ENCODE measurements at regions not wholly inside any gene's neighbourhood (a gene's known extent, or its start where the extent isn't known, plus 50 kb on each side); places are given as distances from the start of the nearest gene placed in this dataset.
A peak's percentile ranks its signal among the peaks of the same experiment; 100 is the strongest.

- no peak for DNase-seq
Measured at GRCh38 chr22:27262361-27262760, 539.2 kb downstream of the MN1 start.

DNA sequence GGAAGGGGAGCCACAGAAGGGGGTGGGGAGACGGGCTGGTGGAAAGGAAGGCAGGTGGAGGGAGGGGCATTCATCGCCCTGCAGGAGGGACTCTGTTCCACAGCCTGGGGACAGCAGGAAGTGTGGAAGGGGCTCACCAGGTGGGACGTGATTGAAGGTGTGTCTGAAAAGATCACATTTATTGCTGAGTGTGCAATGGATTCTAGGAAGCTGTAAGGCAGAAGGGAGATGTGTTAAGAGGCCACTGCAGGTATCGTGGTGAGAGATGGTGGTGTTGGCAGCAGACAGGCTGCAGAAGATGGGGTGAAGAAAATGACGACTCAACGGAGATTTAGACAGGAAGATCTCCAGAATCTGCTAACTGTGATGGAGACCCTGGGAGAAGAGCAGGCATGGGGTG lies 537.4 kb downstream of the MN1 start:
- no peak for DNase-seq

GRCh38 chr22:27267145-27267544 lies 534.4 kb downstream of the MN1 start:
- no peak for DNase-seq

GRCh38 chr22:27269751-27270543 lies 531.6 kb downstream of the MN1 start:
- no peak for DNase-seq

- no peak for DNase-seq
Measured at GRCh38 chr22:27270818-27271510, 530.6 kb downstream of the MN1 start.

DNA sequence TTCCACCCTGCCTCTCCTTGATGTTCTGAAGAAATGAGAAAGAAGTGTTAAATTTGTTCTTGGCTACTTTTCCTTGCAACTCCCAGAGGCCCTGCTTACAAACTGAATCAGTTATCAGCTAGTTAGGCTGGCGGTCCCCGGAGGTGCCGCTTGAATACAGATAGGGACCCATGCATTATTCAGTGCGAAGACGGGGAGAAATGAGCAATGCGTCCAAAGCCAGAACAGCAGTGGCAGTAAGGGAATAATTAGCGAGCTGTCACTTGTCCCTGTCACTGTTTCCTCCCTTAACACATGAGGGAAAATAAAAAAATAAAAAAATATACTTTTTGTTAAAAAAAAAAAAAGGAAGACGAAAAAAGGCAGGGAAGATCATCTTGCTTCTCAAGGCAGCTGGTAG lies 528.1 kb downstream of the MN1 start:
- DNase-seq, result no peak

DNA sequence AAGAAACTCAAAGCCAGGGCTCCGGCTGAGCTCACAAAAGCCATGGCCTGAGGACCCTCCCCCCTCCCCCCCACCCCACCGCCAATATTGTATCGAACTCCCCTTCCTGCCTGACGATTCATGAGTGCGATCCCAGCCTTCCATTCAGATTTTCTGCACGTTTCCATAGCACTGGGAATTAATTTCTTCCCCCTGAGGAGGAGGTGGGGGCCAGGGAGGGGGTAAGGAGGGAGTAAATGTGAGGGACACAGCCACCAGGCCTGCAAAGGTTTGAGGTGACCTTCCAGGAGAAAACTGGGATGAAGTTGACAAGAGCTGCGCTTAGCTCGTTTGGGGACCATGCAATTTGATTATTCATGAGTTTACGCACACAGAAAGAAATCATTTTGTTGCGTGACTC lies 527.7 kb downstream of the MN1 start:
- DNase-seq, result no peak

GRCh38 chr22:27274770-27275449 lies 526.6 kb downstream of the MN1 start:
- no peak for DNase-seq

GRCh38 chr22:27278946-27279345 lies 522.6 kb downstream of the MN1 start:
- no peak for DNase-seq

DNA sequence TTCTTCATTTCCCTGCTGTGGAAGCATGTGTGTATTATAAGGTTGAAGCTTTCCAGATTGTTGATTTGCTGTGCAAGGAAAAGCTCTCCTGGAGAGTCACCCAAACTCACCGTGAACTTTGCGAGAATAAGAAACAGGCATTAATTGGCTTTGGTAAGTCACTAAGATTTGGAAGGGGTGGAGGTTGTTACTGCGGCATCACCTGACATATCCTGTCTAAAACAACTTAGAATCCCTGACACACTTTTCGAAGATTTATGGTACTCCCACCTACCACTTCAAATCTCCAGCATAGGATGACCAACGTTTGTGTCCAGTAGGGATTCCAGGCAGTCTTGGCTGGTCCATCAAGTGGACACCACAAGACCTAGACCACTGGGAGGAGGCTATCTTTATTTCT lies 518.3 kb downstream of the MN1 start:
- no peak for DNase-seq

DNA sequence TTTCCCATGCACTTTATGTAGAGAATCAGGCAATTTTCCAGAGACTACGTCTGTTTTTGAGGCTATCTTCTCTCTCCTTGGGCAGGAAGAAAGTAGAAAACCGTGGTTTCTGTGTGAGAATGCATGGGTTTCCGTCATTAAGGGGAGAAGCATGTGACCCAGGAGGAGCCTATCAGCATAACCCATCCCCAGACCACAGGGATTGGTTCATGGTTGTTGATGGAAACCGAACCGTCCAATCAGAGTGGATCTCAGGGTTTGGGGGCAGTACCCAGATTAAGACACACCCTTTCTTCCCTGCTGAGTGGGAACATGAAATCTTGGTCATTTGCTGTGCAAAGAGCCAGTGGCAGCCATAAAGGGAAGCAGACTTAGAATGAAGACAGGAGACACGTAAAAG lies 517.8 kb downstream of the MN1 start:
- peak in 1 of 3 donors; percentile 9 for DNase-seq

DNA sequence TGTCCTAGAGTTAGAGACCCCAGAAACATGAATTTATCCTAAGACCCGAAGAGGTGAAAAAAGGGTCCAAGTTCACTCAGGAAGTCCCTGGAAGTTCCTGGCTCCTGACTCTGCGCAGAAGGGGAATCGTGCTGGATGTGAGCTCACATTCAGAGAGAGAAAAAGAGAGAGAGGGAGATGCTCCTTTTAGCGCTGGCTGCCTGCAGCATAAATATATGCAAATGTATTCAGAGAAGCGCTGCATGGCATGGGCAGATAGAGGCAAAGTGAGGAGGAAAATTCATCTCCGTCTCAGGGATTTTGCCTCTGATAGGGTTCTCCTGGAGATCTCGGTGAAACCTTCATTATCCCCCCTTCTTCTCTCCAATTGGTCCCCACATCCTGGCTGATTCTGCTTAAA lies 517.2 kb downstream of the MN1 start:
- DNase-seq, result no peak

GRCh38 chr22:27286711-27287110 lies 514.8 kb downstream of the MN1 start:
- DNase-seq, result no peak

DNA sequence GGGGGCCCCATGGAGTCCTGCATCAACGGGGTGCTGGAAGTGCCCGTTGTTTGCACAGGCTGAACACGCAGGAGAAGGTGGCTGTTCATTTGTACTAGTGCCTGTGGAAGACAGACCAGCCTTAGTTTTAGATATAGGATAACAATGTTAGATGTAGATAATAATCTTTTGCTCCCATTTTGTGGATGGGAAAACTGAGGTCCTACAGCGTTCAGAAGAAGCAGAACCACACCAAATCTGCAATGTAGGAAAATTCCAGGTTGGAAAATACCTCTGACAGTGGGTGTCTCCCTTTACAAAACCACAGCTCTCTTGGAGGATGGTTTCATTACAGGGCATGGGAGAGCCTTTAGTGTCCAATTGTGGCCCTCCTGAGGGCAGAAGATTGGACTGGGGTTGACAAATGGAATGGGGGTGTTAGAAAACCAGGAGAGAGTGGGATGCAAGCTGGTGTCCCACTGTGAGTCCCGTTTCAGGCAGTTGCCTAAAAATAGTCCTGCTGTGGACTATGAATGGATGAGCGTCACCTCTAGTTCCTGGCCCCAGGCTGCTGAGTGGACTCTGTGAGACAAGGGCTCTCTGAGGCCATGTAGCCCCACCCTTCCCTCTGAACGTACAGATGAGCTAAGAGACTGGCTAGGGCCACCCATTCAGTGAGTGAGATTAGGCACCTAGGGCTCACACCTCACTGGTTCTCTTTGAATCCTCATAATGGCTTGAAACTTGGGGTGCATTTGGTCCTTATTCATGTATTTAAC lies 508.8 kb downstream of the MN1 start:
- no peak for DNase-seq

GRCh38 chr22:27293721-27294445 lies 507.7 kb downstream of the MN1 start:
- DNase-seq, result no peak

DNA sequence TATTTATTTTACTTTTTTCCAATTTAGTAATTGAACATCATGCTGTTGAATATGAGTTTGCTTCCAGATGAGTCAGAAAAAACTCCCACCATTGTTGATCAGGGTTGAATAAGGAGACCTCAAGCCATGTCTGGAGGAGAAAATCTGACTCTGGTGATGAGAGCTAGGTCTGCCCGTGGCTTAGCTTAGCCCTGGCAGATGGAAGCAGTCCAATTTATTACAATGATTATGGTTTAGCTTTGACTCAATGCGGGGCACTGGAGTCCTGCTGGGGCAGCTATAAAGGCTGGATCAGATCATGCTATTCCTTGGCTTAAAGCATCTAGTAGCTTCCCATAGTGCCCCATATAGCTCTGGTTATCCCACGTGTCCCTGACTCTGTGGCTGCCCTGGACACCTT lies 506.5 kb downstream of the MN1 start:
- no peak for DNase-seq

DNA sequence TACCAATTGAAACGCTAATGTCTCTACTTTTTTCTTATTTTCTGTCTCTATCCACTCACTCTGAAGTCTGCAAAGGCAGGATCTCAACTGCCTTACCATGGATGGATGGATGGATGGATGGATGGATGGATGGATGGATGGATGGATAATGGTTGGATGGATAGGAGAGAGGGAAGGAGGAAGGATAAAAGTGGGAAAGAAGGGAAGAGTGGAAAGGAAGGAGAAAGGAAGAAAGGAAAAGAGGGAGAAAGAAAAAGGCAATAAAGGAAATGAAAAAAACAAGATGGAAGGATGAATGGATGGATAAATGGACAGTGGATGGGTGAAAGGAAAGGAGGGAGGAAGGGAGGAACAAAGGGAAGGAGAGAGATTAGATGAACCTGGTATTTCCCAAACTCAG lies 506.0 kb downstream of the MN1 start:
- DNase-seq, result no peak

DNA sequence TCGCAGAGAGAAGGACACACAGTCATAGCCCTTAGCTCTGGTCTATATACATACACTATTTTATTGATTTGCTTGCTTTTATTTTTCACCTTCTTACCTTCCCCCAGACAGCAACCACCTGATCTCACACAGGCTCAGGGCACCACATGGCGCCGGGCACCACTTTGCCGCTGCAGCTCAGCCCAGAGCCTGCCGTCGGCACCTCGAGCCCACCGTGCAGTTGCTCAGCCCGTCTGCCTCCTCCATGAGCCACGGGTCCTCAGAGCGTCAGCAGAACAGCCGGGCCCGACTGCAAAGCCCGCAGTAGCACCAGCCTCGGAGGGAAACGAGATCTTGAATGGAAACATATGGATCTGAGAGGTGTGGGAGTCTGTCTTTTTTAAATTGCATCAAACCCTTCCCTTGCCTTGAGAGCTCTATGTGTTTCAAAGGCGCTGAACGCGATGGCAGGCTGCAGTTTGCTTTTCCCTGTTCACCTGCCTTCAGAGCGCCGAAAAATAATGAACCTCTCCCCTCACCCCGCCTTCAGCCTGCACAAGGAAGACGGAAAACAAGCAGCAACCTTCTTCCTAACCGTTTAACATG lies 505.4 kb downstream of the MN1 start:
- no peak for DNase-seq

- no peak for DNase-seq
Measured at GRCh38 chr22:27297125-27297524, 504.4 kb downstream of the MN1 start.

GRCh38 chr22:27298332-27298731 lies 503.2 kb downstream of the MN1 start:
- peak in 1 of 3 donors; percentile 13 for DNase-seq

- DNase-seq, result no peak
Measured at GRCh38 chr22:27298742-27299141, 502.8 kb downstream of the MN1 start.

Data from suppressor macrophage treated with lipopolysaccharide for 1 hour (primary cell).